K562 (cell line): ENCODE measurements at regions not wholly inside any gene's neighbourhood (a gene's known extent, or its start where the extent isn't known, plus 50 kb on each side); places are given as distances from the start of the nearest gene placed in this dataset.

Experiments used
- TEAD2 ChIP-seq: fragments of 450-650 bp; IDR thresholded peaks from 2 replicates; pipeline ENCODE4 v1.6.1; 2016; ENCODE audit warnings: missing genetic modification characterization, control low read depth, missing compliant biosample characterization
- TF ChIP-seq, protein P1 (sequence below), 2 experiments: fragments of 450-650 bp; formaldehyde crosslinking in 1 of 2; IDR thresholded peaks; 2 replicates each; pipeline versions ENCODE4 v1.4.0 to v1.6.1; 2014 to 2020; ENCODE audit warnings: mild to moderate bottlenecking in 2 of 2, borderline replicate concordance in 1 of 2, low read depth in 1 of 2

DNA sequence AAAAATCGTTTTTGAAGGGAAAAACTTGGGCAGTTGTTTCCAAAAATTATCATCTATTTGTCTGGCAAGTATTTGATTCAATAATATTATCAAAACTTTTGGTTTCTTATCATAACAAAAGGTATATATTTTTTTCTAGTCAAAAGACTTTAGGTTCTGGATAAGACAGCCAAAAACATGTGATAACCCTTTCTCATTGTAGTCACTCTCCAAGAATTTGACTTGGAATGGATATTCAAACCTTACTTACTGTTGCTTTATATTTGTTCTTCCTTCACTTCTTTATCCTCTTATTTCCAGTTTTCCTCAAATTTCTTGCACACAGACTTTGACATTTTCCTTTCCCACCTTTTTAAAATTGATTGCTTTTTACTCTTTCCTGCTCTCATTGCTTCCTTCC, 140.9 kb upstream of the FAM3C start (continued):
- TF ChIP-seq, protein P1, sequence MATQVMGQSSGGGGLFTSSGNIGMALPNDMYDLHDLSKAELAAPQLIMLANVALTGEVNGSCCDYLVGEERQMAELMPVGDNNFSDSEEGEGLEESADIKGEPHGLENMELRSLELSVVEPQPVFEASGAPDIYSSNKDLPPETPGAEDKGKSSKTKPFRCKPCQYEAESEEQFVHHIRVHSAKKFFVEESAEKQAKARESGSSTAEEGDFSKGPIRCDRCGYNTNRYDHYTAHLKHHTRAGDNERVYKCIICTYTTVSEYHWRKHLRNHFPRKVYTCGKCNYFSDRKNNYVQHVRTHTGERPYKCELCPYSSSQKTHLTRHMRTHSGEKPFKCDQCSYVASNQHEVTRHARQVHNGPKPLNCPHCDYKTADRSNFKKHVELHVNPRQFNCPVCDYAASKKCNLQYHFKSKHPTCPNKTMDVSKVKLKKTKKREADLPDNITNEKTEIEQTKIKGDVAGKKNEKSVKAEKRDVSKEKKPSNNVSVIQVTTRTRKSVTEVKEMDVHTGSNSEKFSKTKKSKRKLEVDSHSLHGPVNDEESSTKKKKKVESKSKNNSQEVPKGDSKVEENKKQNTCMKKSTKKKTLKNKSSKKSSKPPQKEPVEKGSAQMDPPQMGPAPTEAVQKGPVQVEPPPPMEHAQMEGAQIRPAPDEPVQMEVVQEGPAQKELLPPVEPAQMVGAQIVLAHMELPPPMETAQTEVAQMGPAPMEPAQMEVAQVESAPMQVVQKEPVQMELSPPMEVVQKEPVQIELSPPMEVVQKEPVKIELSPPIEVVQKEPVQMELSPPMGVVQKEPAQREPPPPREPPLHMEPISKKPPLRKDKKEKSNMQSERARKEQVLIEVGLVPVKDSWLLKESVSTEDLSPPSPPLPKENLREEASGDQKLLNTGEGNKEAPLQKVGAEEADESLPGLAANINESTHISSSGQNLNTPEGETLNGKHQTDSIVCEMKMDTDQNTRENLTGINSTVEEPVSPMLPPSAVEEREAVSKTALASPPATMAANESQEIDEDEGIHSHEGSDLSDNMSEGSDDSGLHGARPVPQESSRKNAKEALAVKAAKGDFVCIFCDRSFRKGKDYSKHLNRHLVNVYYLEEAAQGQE (IDR thresholded peaks at IDR 0.05; ENCODE audit: borderline replicate concordance), result no peak
- TF ChIP-seq, protein P1 (CRISPR knock-in tag; IDR thresholded peaks at IDR 0.05; ENCODE audit: low read depth), result no peak
- no peak for TF ChIP-seq TEAD2 (tag)
- TF ChIP-seq, all 486 proteins: peak for 0
